Urinary bladder (tissue), 4 donors: ENCODE measurements at regions not wholly inside any gene's neighbourhood (a gene's known extent, or its start where the extent isn't known, plus 50 kb on each side); places are given as distances from the start of the nearest gene placed in this dataset. TPM values are rescaled to one million over a fixed set of nuclear protein-coding genes. Genes with fewer than 3 reads are reported as not detected.

Experiments
- DNase-seq: peaks from one replicate; pipeline ENCODE4 v3.0.0-alpha.2; 2015; ENCODE audit errors: extremely low spot score
- H3K27ac ChIP-seq: one replicate; pipeline ENCODE4 v1.5.1; 2013; ENCODE audit warnings: low read depth, mild to moderate bottlenecking, moderate library complexity
- H3K36me3 ChIP-seq: one replicate; pipeline ENCODE4 v1.6.1; 2013; ENCODE audit warnings: mild to moderate bottlenecking, moderate library complexity; ENCODE audit not compliant: insufficient read depth
- H3K4me1 ChIP-seq: one replicate; pipeline ENCODE4 v1.6.1; 2013; ENCODE audit warnings: mild to moderate bottlenecking, moderate library complexity; ENCODE audit not compliant: insufficient read depth
- H3K4me3 ChIP-seq: one replicate; pipeline ENCODE4 v1.5.1; 2013; ENCODE audit warnings: low read depth, low read length
- WGBS: extraction: QIAGEN DNeasy Blood & Tissue Kit; methylation state at CpG from one replicate; pipeline ENCODE4 v1.1.7; 2013; 5-methylcytosine and 5-hydroxymethylcytosine counted together
- small RNA-seq: library from RNA; depleted of rRNA; stranded (forward); fragments of <200 nt; gene quantifications from one replicate; pipeline ENCODE3, GENCODE V24; 2014
- donor health status: healthy with polysubstance abuse.
- donor health status: healthy.

GRCh38 chr12:64983771-64984278 lies 137.3 kb downstream of the WIF1 start:
- no peak for DNase-seq
- no peak overlapping the region for H3K4me3 ChIP-seq
- no peaks in the 10 kb centered on the region for H3K36me3 ChIP-seq
- no peak overlapping the region for H3K27ac ChIP-seq
- H3K4me1 ChIP-seq, result no peaks in the 10 kb centered on the region
- 75% methylated on average over 3 of the region's 3 CpGs for WGBS

- no peak overlapping the region for H3K4me3 ChIP-seq
- H3K4me1 ChIP-seq, result no peaks in the 10 kb centered on the region
- H3K36me3 ChIP-seq, result no peaks in the 10 kb centered on the region
- DNase-seq, result no peak
- H3K27ac ChIP-seq, result no peak overlapping the region
- 61% methylated on average over 2 of the region's 2 CpGs for WGBS
Measured at GRCh38 chr12:64991121-64991611, 129.9 kb downstream of the WIF1 start.

- Histone ChIP-seq H3K4me1 (no peaks in the 10 kb centered on the region), H3K4me3 (no peak overlapping the region), H3K27ac (no peak overlapping the region), H3K36me3 (no peaks in the 10 kb centered on the region)
- WGBS, result 71% methylated on average over 5 of the region's 5 CpGs
- DNase-seq, result no peak
Measured at GRCh38 chr12:64992116-64992515, 129.0 kb downstream of the WIF1 start.

GRCh38 chr12:64992641-64993040 lies 128.5 kb downstream of the WIF1 start:
- H3K27ac ChIP-seq, result no peak overlapping the region
- H3K36me3 ChIP-seq, result no peaks in the 10 kb centered on the region
- no peak overlapping the region for H3K4me3 ChIP-seq
- 40% methylated on average over 1 of the region's 1 CpG for WGBS
- no peaks in the 10 kb centered on the region for H3K4me1 ChIP-seq
- no peak for DNase-seq

- no peaks in the 10 kb centered on the region for H3K4me1 ChIP-seq
- no peak overlapping the region for H3K4me3 ChIP-seq
- no peak for DNase-seq
- H3K27ac ChIP-seq, result no peak overlapping the region
- WGBS, result 28% methylated on average over 1 of the region's 1 CpG
- no peaks in the 10 kb centered on the region for H3K36me3 ChIP-seq
Measured at GRCh38 chr12:64993461-64993860, 127.6 kb downstream of the WIF1 start.

GRCh38 chr12:64995816-64996215 lies 125.3 kb downstream of the WIF1 start:
- Histone ChIP-seq H3K4me1 (no peaks in the 10 kb centered on the region), H3K27ac (no peak overlapping the region), H3K4me3 (no peak overlapping the region), H3K36me3 (no peaks in the 10 kb centered on the region)
- WGBS, result 69% methylated on average over 1 of the region's 1 CpG
- DNase-seq, result no peak

- Histone ChIP-seq H3K27ac (no peak overlapping the region), H3K4me1 (no peaks in the 10 kb centered on the region), H3K4me3 (no peak overlapping the region), H3K36me3 (no peaks in the 10 kb centered on the region)
- DNase-seq, result no peak
- 59% methylated on average over 2 of the region's 2 CpGs for WGBS
Measured at GRCh38 chr12:64997858-64998257, 123.2 kb downstream of the WIF1 start.

GRCh38 chr12:64998371-64999147 lies 122.5 kb downstream of the WIF1 start:
- 18% methylated on average over 4 of the region's 4 CpGs for WGBS
- no peak overlapping the region for H3K27ac ChIP-seq
- no peaks in the 10 kb centered on the region for H3K4me1 ChIP-seq
- H3K4me3 ChIP-seq, result no peak overlapping the region
- no peaks in the 10 kb centered on the region for H3K36me3 ChIP-seq
- DNase-seq, result no peak

GRCh38 chr12:64999148-64999425 lies 122.0 kb downstream of the WIF1 start:
- 27% methylated on average over 1 of the region's 1 CpG for WGBS
- Histone ChIP-seq H3K27ac (no peak overlapping the region), H3K36me3 (no peaks in the 10 kb centered on the region), H3K4me3 (no peak overlapping the region), H3K4me1 (no peaks in the 10 kb centered on the region)
- DNase-seq, result no peak

Small RNA genes lying in the stretch of these regions (small RNA-seq; reads per million reads assigned to genes)
- gene RNU6ATAC42P, result not detected
